ENCODE measurements at regions not wholly inside any gene's neighbourhood (a gene's known extent, or its start where the extent isn't known, plus 50 kb on each side); places are given as distances from the start of the nearest gene placed in this dataset.

GRCh38 chr22:27561286-27561904, 240.2 kb downstream of the MN1 start:
- ATAC-seq (ENCODE audit: low read depth) (no peak), DNase-seq (no peak)
- H3K27ac Mint-ChIP-seq = no peak overlapping the region
- Histone ChIP-seq H3K27ac (ENCODE audit: low read length in 2 of 2) (no peak overlapping the region), H3K4me1 (ENCODE audit: control insufficient read depth in 2 of 2, insufficient read depth in 2 of 2, low read length in 2 of 2) (no peaks in the 10 kb centered on the region), H2AFZ (ENCODE audit: insufficient read depth, low read depth, low read length, poor library complexity, severe bottlenecking) (no peak overlapping the region), H4K20me1 (ENCODE audit: control insufficient read depth, insufficient read depth, low read length, poor library complexity, severe bottlenecking) (no peaks in the 10 kb centered on the region), H3K27me3 (replicated peaks in 1 of 4; ENCODE audit: control extremely low read depth in 1 of 4, control insufficient read depth in 3 of 4, insufficient read depth in 4 of 4, low read length in 3 of 4) (no peaks in the 10 kb centered on the region), H3K79me2 (ENCODE audit: control insufficient read depth, insufficient read depth, low read length) (no peaks in the 10 kb centered on the region), H3K4me3 (ENCODE audit: control extremely low read depth in 1 of 5, extremely low read depth in 1 of 5, insufficient read depth in 1 of 5, low read depth in 2 of 5, low read length in 4 of 5) (no peak overlapping the region), H3K9me3 (ENCODE audit: control extremely low read depth in 1 of 3, control insufficient read depth in 2 of 3, insufficient read depth in 1 of 3, low read length in 2 of 3) (peaks cover 0 to 17% (median 0%) of the 10 kb centered on the region in 3 donors), H3K9ac (ENCODE audit: low read length) (no peak overlapping the region), H3K36me3 (replicated peaks in 1 of 2; ENCODE audit: control extremely low read depth in 1 of 2, control insufficient read depth in 1 of 2, extremely low read depth in 1 of 2, insufficient read depth in 2 of 2, low read length in 1 of 2) (no peaks in the 10 kb centered on the region), H3K4me2 (replicated peaks; ENCODE audit: low read depth, low read length, poor library complexity, severe bottlenecking) (no peak overlapping the region)
- H3K9me3 Mint-ChIP-seq (ENCODE audit: insufficient read depth) = no peaks in the 10 kb centered on the region
- 91% methylated on average over 6 of the region's 9 CpGs for WGBS (ENCODE audit: insufficient coverage)
- H3K4me3 Mint-ChIP-seq = no peak overlapping the region
- intact Hi-C loops (cut with micrococcal nuclease) = no loop called here
- peaks cover 3% of the 10 kb centered on the region for H3K27me3 Mint-ChIP-seq
- ChIA-PET CTCF (no interaction called here), POLR2A (no interaction called here)
- TF ChIP-seq EZH2 (IDR thresholded peaks at IDR 0.05; ENCODE audit: borderline replicate concordance, insufficient read depth, low read depth, low read length, poor library complexity, severe bottlenecking) (no peak), CTCF (IDR thresholded peaks at IDR 0.05) (no peak)
- no peaks in the 10 kb centered on the region for H3K4me1 Mint-ChIP-seq

GRCh38 chr22:27564806-27565205, 236.8 kb downstream of the MN1 start:
- Mint-ChIP-seq H3K4me3 (no peak overlapping the region), H3K27me3 (peaks cover 12% of the 10 kb centered on the region), H3K27ac (no peak overlapping the region), H3K9me3 (ENCODE audit: insufficient read depth) (no peaks in the 10 kb centered on the region), H3K4me1 (no peaks in the 10 kb centered on the region)
- Histone ChIP-seq H2AFZ (ENCODE audit: insufficient read depth, low read depth, low read length, poor library complexity, severe bottlenecking) (no peak overlapping the region), H3K79me2 (ENCODE audit: control insufficient read depth, insufficient read depth, low read length) (no peaks in the 10 kb centered on the region), H3K4me2 (replicated peaks; ENCODE audit: low read depth, low read length, poor library complexity, severe bottlenecking) (no peak overlapping the region), H3K27ac (ENCODE audit: low read length in 2 of 2) (no peak overlapping the region), H3K4me3 (ENCODE audit: control extremely low read depth in 1 of 5, extremely low read depth in 1 of 5, insufficient read depth in 1 of 5, low read depth in 2 of 5, low read length in 4 of 5) (no peak overlapping the region), H4K20me1 (ENCODE audit: control insufficient read depth, insufficient read depth, low read length, poor library complexity, severe bottlenecking) (no peaks in the 10 kb centered on the region), H3K36me3 (replicated peaks in 1 of 2; ENCODE audit: control extremely low read depth in 1 of 2, control insufficient read depth in 1 of 2, extremely low read depth in 1 of 2, insufficient read depth in 2 of 2, low read length in 1 of 2) (no peaks in the 10 kb centered on the region), H3K4me1 (ENCODE audit: control insufficient read depth in 2 of 2, insufficient read depth in 2 of 2, low read length in 2 of 2) (no peaks in the 10 kb centered on the region), H3K27me3 (replicated peaks in 1 of 4; ENCODE audit: control extremely low read depth in 1 of 4, control insufficient read depth in 3 of 4, insufficient read depth in 4 of 4, low read length in 3 of 4) (no peaks in the 10 kb centered on the region), H3K9me3 (ENCODE audit: control extremely low read depth in 1 of 3, control insufficient read depth in 2 of 3, insufficient read depth in 1 of 3, low read length in 2 of 3) (peaks cover 0 to 17% (median 0%) of the 10 kb centered on the region in 3 donors), H3K9ac (ENCODE audit: low read length) (no peak overlapping the region)
- DNase-seq = no peak
- ATAC-seq (ENCODE audit: low read depth) = no peak
- ChIA-PET POLR2A (no interaction called here), CTCF (no interaction called here)
- TF ChIP-seq EZH2 (IDR thresholded peaks at IDR 0.05; ENCODE audit: borderline replicate concordance, insufficient read depth, low read depth, low read length, poor library complexity, severe bottlenecking) (no peak), CTCF (IDR thresholded peaks at IDR 0.05) (no peak)
- intact Hi-C loops (cut with micrococcal nuclease) = no loop called here
- 94% methylated on average over 2 of the region's 2 CpGs for WGBS (ENCODE audit: insufficient coverage)
